GM10266 (cell line): ENCODE measurements at regions not wholly inside any gene's neighbourhood (a gene's known extent, or its start where the extent isn't known, plus 50 kb on each side); places are given as distances from the start of the nearest gene placed in this dataset.

ENCODE experiments used
- DNase-seq: peaks from one replicate; pipeline ENCODE4 v3.0.0; 2012; ENCODE audit errors: extremely low spot score
- TF ChIP-seq, protein P1 (sequence below): IDR thresholded peaks from 2 replicates; pipeline ENCODE4 v1.5.1; 2012; ENCODE audit warnings: mild to moderate bottlenecking, low read depth; ENCODE audit not compliant: control insufficient read depth, insufficient read depth; ENCODE audit errors: missing control alignments

- DNase-seq, result no peak
Measured at GRCh38 chr4:28518561-28519165, 1658.0 kb downstream of the STIM2 start.

GRCh38 chr4:28523681-28524190 is 1663.1 kb downstream of the STIM2 start:
- no peak for DNase-seq

More at GRCh38 chr4:28518561-28519165, 1658.0 kb downstream of the STIM2 start:
- TF ChIP-seq, protein P1, sequence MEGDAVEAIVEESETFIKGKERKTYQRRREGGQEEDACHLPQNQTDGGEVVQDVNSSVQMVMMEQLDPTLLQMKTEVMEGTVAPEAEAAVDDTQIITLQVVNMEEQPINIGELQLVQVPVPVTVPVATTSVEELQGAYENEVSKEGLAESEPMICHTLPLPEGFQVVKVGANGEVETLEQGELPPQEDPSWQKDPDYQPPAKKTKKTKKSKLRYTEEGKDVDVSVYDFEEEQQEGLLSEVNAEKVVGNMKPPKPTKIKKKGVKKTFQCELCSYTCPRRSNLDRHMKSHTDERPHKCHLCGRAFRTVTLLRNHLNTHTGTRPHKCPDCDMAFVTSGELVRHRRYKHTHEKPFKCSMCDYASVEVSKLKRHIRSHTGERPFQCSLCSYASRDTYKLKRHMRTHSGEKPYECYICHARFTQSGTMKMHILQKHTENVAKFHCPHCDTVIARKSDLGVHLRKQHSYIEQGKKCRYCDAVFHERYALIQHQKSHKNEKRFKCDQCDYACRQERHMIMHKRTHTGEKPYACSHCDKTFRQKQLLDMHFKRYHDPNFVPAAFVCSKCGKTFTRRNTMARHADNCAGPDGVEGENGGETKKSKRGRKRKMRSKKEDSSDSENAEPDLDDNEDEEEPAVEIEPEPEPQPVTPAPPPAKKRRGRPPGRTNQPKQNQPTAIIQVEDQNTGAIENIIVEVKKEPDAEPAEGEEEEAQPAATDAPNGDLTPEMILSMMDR, result no peak

GRCh38 chr4:28536124-28536523 is 1675.5 kb downstream of the STIM2 start:
- no peak for DNase-seq
- TF ChIP-seq, protein P1, result no peak

More at GRCh38 chr4:28523681-28524190, 1663.1 kb downstream of the STIM2 start:
- TF ChIP-seq, protein P1, result no peak

DNA sequence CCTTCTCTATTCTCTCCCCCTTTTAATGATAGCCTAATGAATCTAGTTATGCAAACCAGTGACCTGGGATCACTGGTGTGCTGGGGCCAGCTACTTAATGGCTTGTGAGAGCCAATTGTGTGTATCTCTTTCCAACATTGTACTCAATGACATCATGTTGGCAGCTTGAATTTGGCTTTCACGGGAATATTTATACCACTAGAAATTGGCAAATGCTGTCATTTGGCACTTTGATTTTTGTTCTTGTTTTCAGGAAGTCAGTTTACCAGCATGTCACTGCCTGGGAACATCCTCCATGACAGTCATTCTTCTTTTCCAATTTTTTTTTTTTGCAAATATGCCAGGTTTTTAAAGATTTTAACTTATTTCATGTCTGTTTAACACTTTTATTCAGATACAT is 1685.3 kb downstream of the STIM2 start:
- TF ChIP-seq, protein P1, result no peak
- DNase-seq, result no peak

- DNase-seq, result no peak
- TF ChIP-seq, protein P1, result no peak
Measured at GRCh38 chr4:28548136-28548535, 1687.5 kb downstream of the STIM2 start.

- DNase-seq, result no peak
- TF ChIP-seq, protein P1, result no peak
Measured at GRCh38 chr4:28548594-28548993, 1688.0 kb downstream of the STIM2 start.

DNA sequence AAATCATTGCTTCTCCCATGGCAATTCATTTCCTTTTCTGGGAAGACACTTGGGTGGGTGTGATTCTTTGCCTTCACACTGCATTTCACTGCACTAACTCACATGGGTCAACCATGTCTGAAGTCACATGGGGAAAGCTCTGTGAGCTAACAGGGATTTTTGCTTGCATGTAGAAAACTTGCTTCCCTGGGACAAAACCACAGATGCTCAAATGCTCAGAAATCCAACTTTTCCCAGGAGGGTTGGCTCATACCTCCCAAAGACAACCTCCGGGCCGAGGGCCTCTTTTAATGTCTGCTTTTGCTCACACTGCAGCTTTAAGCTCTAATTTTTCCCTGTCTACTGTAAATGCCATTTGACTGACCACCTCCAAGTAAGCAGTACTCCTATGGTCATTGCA is 1695.2 kb downstream of the STIM2 start:
- TF ChIP-seq, protein P1, result no peak
- no peak for DNase-seq
